ENCODE measurements at regions not wholly inside any gene's neighbourhood (a gene's known extent, or its start where the extent isn't known, plus 50 kb on each side); places are given as distances from the start of the nearest gene placed in this dataset.

DNA sequence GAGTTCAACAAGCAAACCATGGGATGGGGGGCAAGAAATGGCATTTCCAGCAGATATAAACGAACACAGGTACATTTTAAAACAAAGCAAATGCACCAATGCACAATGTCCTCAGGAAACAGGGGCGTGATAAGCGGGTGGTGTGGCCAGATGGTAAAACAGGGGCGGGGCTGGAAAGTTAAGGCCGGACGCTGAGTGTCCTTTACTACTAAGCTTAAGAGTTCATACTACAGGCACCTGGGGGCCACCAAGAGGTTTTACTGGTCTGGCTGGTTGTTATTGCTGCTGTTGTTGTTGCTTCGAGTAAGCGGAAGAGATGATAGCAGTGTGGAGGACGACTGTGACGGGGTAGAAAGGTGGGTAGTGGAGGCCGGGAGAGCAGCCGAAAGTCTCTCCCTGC, 99.8 kb downstream of the ATPSCKMT start:
- Histone ChIP-seq H3F3A (ENCODE audit: low read depth) (no peaks in the 10 kb centered on the region), H3K4me3 (no peak overlapping the region), H3K79me2 (ENCODE audit: low read depth) (no peaks in the 10 kb centered on the region), H3K36me3 (no peaks in the 10 kb centered on the region), H3K27ac (no peak overlapping the region), H3K9me3 (ENCODE audit: low read depth) (no peaks in the 10 kb centered on the region), H3K9ac (no peak overlapping the region), H4K20me1 (ENCODE audit: low read depth) (no peaks in the 10 kb centered on the region), H3K27me3 (no peaks in the 10 kb centered on the region), H3K4me2 (no peak overlapping the region), H3K4me1 (no peaks in the 10 kb centered on the region), H2AFZ (replicated peaks) (no peak overlapping the region)
- no peak overlapping the region for H3K4me3 Mint-ChIP-seq
- TF ChIP-seq EZH2 (IDR thresholded peaks at IDR 0.05) (no peak), EZH2phosphoT487 (IDR thresholded peaks at IDR 0.05) (no peak)
- TF ChIP-seq, protein P1, sequence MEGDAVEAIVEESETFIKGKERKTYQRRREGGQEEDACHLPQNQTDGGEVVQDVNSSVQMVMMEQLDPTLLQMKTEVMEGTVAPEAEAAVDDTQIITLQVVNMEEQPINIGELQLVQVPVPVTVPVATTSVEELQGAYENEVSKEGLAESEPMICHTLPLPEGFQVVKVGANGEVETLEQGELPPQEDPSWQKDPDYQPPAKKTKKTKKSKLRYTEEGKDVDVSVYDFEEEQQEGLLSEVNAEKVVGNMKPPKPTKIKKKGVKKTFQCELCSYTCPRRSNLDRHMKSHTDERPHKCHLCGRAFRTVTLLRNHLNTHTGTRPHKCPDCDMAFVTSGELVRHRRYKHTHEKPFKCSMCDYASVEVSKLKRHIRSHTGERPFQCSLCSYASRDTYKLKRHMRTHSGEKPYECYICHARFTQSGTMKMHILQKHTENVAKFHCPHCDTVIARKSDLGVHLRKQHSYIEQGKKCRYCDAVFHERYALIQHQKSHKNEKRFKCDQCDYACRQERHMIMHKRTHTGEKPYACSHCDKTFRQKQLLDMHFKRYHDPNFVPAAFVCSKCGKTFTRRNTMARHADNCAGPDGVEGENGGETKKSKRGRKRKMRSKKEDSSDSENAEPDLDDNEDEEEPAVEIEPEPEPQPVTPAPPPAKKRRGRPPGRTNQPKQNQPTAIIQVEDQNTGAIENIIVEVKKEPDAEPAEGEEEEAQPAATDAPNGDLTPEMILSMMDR (IDR thresholded peaks at IDR 0.05): no peak
- no peak for DNase-seq (ENCODE audit: low spot score)
- H3K36me3 Mint-ChIP-seq: no peaks in the 10 kb centered on the region
- H3K4me1 Mint-ChIP-seq: no peaks in the 10 kb centered on the region
- peak overlapping the region; percentile 34 for H3K27ac Mint-ChIP-seq
- no peaks in the 10 kb centered on the region for H3K9me3 Mint-ChIP-seq
- peaks cover 2% of the 10 kb centered on the region for H3K27me3 Mint-ChIP-seq (ENCODE audit: insufficient read depth, low read depth)

DNA sequence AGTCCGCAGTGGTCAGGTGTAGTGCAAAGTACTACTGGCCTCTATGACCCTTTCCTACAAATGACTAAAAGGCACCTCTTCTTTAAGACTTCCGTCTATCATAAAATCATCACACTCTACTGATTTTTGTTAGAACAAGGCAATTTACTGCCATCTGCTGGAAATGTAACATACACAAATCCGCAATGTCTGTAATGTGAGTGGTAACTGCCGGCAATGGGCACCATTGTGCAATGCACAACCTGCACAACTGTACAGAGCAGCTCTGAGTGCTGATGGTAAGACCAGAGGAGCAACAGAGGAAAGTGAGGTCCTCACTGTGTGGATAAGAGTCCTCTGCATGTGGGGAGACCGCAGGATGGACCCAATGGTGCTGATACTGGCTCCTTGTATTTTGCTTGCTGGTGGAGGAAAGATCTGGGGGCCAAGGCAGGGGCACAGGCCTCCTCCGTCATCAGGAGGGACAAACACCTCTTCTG, 103.7 kb downstream of the ATPSCKMT start:
- no peaks in the 10 kb centered on the region for H3K27me3 ChIP-seq
- no peak overlapping the region for H3K27ac ChIP-seq
- H3K4me2 ChIP-seq: no peak overlapping the region
- no peaks in the 10 kb centered on the region for H3K79me2 ChIP-seq (ENCODE audit: low read depth)
- no peaks in the 10 kb centered on the region for H3K4me1 ChIP-seq
- H3K36me3 ChIP-seq: no peaks in the 10 kb centered on the region
- peaks cover 2% of the 10 kb centered on the region for H3K27me3 Mint-ChIP-seq (ENCODE audit: insufficient read depth, low read depth)
- TF ChIP-seq, protein P1 (IDR thresholded peaks at IDR 0.05): peak; percentile 28
- no peak for TF ChIP-seq EZH2 (IDR thresholded peaks at IDR 0.05)
- H3K4me3 Mint-ChIP-seq: no peak overlapping the region
- H3K9me3 ChIP-seq (ENCODE audit: low read depth): no peaks in the 10 kb centered on the region
- H3K4me1 Mint-ChIP-seq: no peaks in the 10 kb centered on the region
- H4K20me1 ChIP-seq (ENCODE audit: low read depth): no peaks in the 10 kb centered on the region
- no peak overlapping the region for H3K4me3 ChIP-seq
- no peaks in the 10 kb centered on the region for H3K9me3 Mint-ChIP-seq
- DNase-seq (ENCODE audit: low spot score): no peak
- H3K9ac ChIP-seq: no peak overlapping the region
- no peak overlapping the region for H3K27ac Mint-ChIP-seq
- no peaks in the 10 kb centered on the region for H3F3A ChIP-seq (ENCODE audit: low read depth)
- H3K36me3 Mint-ChIP-seq: no peaks in the 10 kb centered on the region
- H2AFZ ChIP-seq (replicated peaks): no peak overlapping the region

DNA sequence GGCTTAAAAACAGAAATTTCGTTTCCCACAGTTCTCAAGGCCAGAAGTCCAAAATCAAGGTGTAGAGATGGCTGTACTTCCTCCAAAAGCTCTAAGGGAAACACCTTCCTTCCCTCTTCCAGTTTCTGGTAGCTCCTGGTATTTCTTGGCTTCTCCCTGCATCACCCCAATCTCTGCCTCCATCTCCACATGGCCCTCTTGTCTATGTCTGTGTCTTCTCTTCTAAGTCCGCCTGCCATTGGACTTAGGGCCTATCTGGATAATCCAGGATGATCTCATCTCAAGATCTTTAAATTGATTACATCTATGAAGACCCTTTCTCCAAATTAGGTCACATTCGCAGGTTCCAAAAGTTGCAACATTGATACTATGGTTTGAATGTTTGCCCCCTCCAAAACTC, 105.6 kb downstream of the ATPSCKMT start:
- no peak overlapping the region for H2AFZ ChIP-seq (replicated peaks)
- no peaks in the 10 kb centered on the region for H3K9me3 Mint-ChIP-seq
- H3K4me1 ChIP-seq: no peaks in the 10 kb centered on the region
- H4K20me1 ChIP-seq (ENCODE audit: low read depth): no peaks in the 10 kb centered on the region
- DNase-seq (ENCODE audit: low spot score): no peak
- H3K4me2 ChIP-seq: no peak overlapping the region
- no peak overlapping the region for H3K4me3 ChIP-seq
- no peak overlapping the region for H3K27ac Mint-ChIP-seq
- H3K9ac ChIP-seq: no peak overlapping the region
- no peaks in the 10 kb centered on the region for H3F3A ChIP-seq (ENCODE audit: low read depth)
- no peaks in the 10 kb centered on the region for H3K79me2 ChIP-seq (ENCODE audit: low read depth)
- no peaks in the 10 kb centered on the region for H3K36me3 Mint-ChIP-seq
- peaks cover 4% of the 10 kb centered on the region for H3K4me1 Mint-ChIP-seq
- H3K36me3 ChIP-seq: no peaks in the 10 kb centered on the region
- H3K9me3 ChIP-seq (ENCODE audit: low read depth): no peaks in the 10 kb centered on the region
- no peak overlapping the region for H3K4me3 Mint-ChIP-seq
- H3K27me3 Mint-ChIP-seq (ENCODE audit: insufficient read depth, low read depth): no peaks in the 10 kb centered on the region
- H3K27me3 ChIP-seq: no peaks in the 10 kb centered on the region
- no peak overlapping the region for H3K27ac ChIP-seq
- no peak for TF ChIP-seq EZH2 (IDR thresholded peaks at IDR 0.05)
- TF ChIP-seq, protein P1 (IDR thresholded peaks at IDR 0.05): no peak
- no peak for TF ChIP-seq EZH2phosphoT487 (IDR thresholded peaks at IDR 0.05)

Data from neural progenitor cell (in vitro differentiated cells).